ENCODE measurements at regions not wholly inside any gene's neighbourhood (a gene's known extent, or its start where the extent isn't known, plus 50 kb on each side); places are given as distances from the start of the nearest gene placed in this dataset.

- Histone ChIP-seq H3K23ac (ENCODE audit: insufficient read length, low read depth, low read length) (no peak overlapping the region), H3T11ph (ENCODE audit: low read length) (no peak overlapping the region), H3K4me1 (ENCODE audit: insufficient read depth, low read length) (no peaks in the 10 kb centered on the region; the same call in 1 of the 2 replicates), H2BK12ac (ENCODE audit: insufficient read length, low read depth, low read length) (no peak overlapping the region), H3K79me1 (ENCODE audit: insufficient read depth, low read depth, low read length, poor library complexity, severe bottlenecking) (no peaks in the 10 kb centered on the region), H2BK20ac (ENCODE audit: low read depth, low read length, poor library complexity, severe bottlenecking) (no peak overlapping the region), H2BK15ac (ENCODE audit: low read depth, low read length) (no peak overlapping the region), H3K23me2 (ENCODE audit: insufficient read length, low read depth, low read length, poor library complexity, severe bottlenecking) (no peaks in the 10 kb centered on the region), H3K9me3 (ENCODE audit: control insufficient read depth, low read depth, low read length) (no peaks in the 10 kb centered on the region), H3K9ac (ENCODE audit: extremely low read depth, insufficient read length, low read length) (no peak overlapping the region), H4K91ac (ENCODE audit: insufficient read length, low read depth, low read length) (no peak overlapping the region), H2AK5ac (ENCODE audit: insufficient read length, low read length) (no peak overlapping the region), H4K20me1 (ENCODE audit: control insufficient read depth, insufficient read depth, insufficient read length) (no peaks in the 10 kb centered on the region), H2AFZ (ENCODE audit: low read length) (no peak overlapping the region), H4K8ac (replicated peaks; ENCODE audit: insufficient read length, low read depth, low read length) (no peak overlapping the region), H3K18ac (ENCODE audit: insufficient read length, low read depth, low read length) (no peak overlapping the region), H3K4me2 (ENCODE audit: insufficient read depth, insufficient read length, low read length) (no peak overlapping the region), H3K56ac (ENCODE audit: insufficient read length, low read depth, low read length) (no peak overlapping the region), H4K5ac (ENCODE audit: insufficient read length, low read depth, low read length) (no peak overlapping the region), H3K4ac (ENCODE audit: low read depth, low read length) (no peak overlapping the region), H3K79me2 (ENCODE audit: insufficient read depth, low read length) (no peaks in the 10 kb centered on the region), H2BK120ac (ENCODE audit: low read depth, low read length, poor library complexity, severe bottlenecking) (no peak overlapping the region), H3K27me3 (ENCODE audit: insufficient read depth, low read length) (no peaks in the 10 kb centered on the region), H3K14ac (ENCODE audit: insufficient read depth, low read length) (no peak overlapping the region), H2BK5ac (ENCODE audit: insufficient read length, low read length) (no peak overlapping the region), H3K27ac (ENCODE audit: insufficient read length, low read depth, low read length) (no peak overlapping the region)
- no CpG with 5 or more reads among the region's 1 CpG for WGBS (ENCODE audit: extremely low coverage, insufficient read length, low lambda C conversion rate)
- Mint-ChIP-seq H3K9me3 (no peaks in the 10 kb centered on the region; a peak in 1 of 5 replicates), H3K4me1 (no peaks in the 10 kb centered on the region), H3K27ac (no peak overlapping the region), H3K27me3 (ENCODE audit: low read depth) (no peaks in the 10 kb centered on the region), H3K36me3 (ENCODE audit: insufficient read depth in 1 of 3, low read depth in 3 of 3) (peaks cover 0 to 2% (median 0%) of the 10 kb centered on the region in 3 experiments; a peak in 2 of 7 replicates), H3K4me3 (no peak overlapping the region)
- no peak for DNase-seq
- no peak for TF ChIP-seq CTCF (conservative IDR thresholded peaks at IDR 0.05)
These were observed 1074.3 kb upstream of the TENM4 start for GRCh38 chr11:80515097-80515496.

Data from H9 (cell line).